Lower lobe of right lung (tissue), 2 donors: ENCODE measurements at regions not wholly inside any gene's neighbourhood (a gene's known extent, or its start where the extent isn't known, plus 50 kb on each side); places are given as distances from the start of the nearest gene placed in this dataset.
A peak's percentile ranks its signal among the peaks of the same experiment; 100 is the strongest.
"Not testable (repeated sequence)": the region's sequence is repeated elsewhere in the genome, so short reads cannot be mapped to it uniquely, and the experiment has no call there.

Experiments used
- ATAC-seq, 2 donors: fragments of 200-7000 bp; cut with Tn5 transposase; one replicate each; pipeline ENCODE4 v1.9.1; 2020 to 2022; ENCODE audit warnings: mild to moderate bottlenecking in 2 of 2, moderate library complexity in 2 of 2
- DNase-seq: peaks from one replicate; pipeline ENCODE4 v3.0.0-alpha.2; 2020
- H3K27ac ChIP-seq: fragments of 200-600 bp; one replicate; pipeline ENCODE4 v1.8.0; 2022
- H3K27me3 ChIP-seq: fragments of 200-600 bp; one replicate; pipeline ENCODE4 v1.8.0; 2022; ENCODE audit warnings: low read depth
- H3K36me3 ChIP-seq: fragments of 200-600 bp; one replicate; pipeline ENCODE4 v1.8.0; 2022; ENCODE audit warnings: mild to moderate bottlenecking
- H3K4me1 ChIP-seq: fragments of 200-600 bp; one replicate; pipeline ENCODE4 v1.8.0; 2022
- H3K4me3 ChIP-seq: fragments of 200-600 bp; one replicate; pipeline ENCODE4 v1.8.0; 2022; ENCODE audit warnings: mild to moderate bottlenecking
- H3K9me3 ChIP-seq: fragments of 200-600 bp; one replicate; pipeline ENCODE4 v1.8.0; 2022
- CTCF ChIP-seq: fragments of 200-600 bp; IDR thresholded peaks from one replicate; pipeline ENCODE4 v1.8.0; 2022; ENCODE audit warnings: antibody characterized with exemption, mild to moderate bottlenecking
- intact Hi-C: fragments of 100-400 bp; cut with DNase I; formaldehyde crosslinking; loops from one replicate; pipeline ENCODE4 v1.11.0; 2022
- donor health status: DM: no; HTN: yes; CAD: no; lungs with severe emphysema.

DNA sequence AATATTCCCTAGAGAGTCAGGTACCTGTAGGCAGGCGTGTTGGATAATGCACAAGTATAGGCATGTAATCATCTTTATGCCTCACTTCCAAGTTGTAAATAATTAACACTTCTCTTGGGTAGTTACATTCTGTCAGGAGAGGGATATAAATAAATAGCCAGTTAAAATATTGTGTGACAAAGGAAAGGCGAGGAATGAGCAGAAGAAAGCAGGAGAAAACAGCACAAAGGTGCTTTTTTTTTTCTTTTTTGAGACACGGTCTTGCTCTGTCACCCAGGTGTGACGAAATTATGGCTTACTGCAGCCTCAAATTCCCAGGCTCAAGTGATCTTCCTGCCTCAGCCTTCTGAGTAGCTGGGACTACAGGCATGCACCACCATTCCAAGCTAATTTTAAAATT is 99.2 kb upstream of the LYZL2 start:
- intact Hi-C loops = no loop called here
- H3K27ac ChIP-seq = no peak overlapping the region
- H3K36me3 ChIP-seq = no peaks in the 10 kb centered on the region
- no peak for ATAC-seq
- no peak for DNase-seq
- H3K4me1 ChIP-seq = no peaks in the 10 kb centered on the region
- no peak overlapping the region for H3K4me3 ChIP-seq
- H3K27me3 ChIP-seq = no peaks in the 10 kb centered on the region
- H3K9me3 ChIP-seq = no peaks in the 10 kb centered on the region
- no peak for TF ChIP-seq CTCF

DNA sequence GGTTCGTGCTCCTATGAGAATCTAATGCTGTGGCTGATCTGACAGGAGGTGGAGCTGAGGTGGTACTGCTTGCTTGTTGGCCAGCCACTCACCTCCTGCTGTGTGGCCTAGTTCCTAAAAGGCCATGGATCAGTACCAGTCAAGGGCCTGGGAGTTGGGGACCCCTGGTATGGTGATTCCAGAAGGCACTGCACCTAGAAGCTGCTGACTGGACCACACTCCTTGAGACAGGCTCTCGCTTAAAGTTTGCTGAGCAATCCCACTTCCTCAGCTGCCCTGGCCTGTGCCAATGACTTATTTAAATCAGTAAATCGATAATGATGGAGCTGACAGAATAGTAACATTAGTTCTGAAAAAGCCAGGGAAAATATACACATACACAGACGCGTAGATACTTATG is 98.6 kb upstream of the LYZL2 start:
- no peak for TF ChIP-seq CTCF
- intact Hi-C loops = no loop called here
- Histone ChIP-seq H3K27ac (no peak overlapping the region), H3K36me3 (no peaks in the 10 kb centered on the region), H3K9me3 (no peaks in the 10 kb centered on the region), H3K4me1 (no peaks in the 10 kb centered on the region), H3K27me3 (no peaks in the 10 kb centered on the region), H3K4me3 (no peak overlapping the region)
- ATAC-seq (no peak), DNase-seq (no peak)

DNA sequence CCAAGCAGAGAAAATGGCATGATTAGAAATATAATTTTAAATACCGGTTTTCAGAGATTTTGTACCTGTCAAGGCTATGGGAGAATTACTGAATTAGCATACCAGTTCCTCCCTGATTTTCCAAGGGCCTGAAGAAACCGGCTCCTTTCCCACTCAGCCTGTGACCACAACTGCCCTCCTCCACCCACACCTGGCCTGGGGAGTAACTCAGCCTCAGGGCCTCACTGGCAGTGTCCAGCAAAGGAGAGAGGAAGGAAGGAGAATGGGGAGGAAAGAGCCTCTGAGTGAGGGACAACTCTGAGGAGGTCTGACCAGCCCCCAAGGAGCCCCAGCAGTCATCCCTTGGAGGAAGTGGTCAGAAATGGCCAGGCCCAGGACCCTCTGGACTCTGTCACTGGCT is 98.0 kb upstream of the LYZL2 start:
- intact Hi-C loops = no loop called here
- ATAC-seq = no peak
- no peak for TF ChIP-seq CTCF
- Histone ChIP-seq H3K27me3 (no peaks in the 10 kb centered on the region), H3K27ac (no peak overlapping the region), H3K4me3 (no peak overlapping the region), H3K36me3 (no peaks in the 10 kb centered on the region), H3K9me3 (no peaks in the 10 kb centered on the region), H3K4me1 (no peaks in the 10 kb centered on the region)
- DNase-seq = no peak

DNA sequence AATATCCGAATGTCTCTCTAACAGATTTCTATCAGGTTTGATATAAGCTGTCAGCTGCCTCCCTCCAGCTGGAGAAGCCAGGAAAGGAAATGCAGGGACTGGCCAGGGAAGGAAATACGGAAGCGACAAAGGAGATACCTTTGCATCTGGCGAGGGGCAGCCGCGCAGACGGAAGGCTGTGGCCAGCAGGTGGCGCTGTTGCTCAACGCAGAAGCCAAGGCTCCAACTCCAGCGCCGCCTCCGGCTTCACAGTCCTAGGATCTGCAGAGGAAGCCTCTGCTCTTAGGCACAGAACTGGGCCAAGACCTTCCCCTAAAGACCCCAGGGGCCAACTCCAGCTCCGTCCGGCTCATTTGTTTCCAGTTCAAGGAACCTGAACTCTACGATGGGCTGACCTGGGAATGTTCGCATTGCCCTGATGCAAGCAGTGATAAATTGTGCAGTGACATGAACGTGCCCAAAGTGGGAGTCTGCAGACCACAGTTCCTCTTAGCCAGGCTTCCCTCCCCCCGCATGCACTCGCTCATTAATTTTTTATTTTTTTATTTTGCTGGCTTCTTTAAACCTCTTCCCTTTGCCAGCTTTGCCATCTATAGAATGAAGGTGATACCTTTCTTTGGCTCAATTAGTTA is 97.3 kb upstream of the LYZL2 start:
- H3K27me3 ChIP-seq, H3K36me3 ChIP-seq, H3K4me3 ChIP-seq, H3K27ac ChIP-seq, H3K9me3 ChIP-seq, H3K4me1 ChIP-seq, intact Hi-C loops: not testable (repeated sequence)
- TF ChIP-seq CTCF = peak; percentile 62
- peak; percentile 92 for ATAC-seq
- peak; percentile 85 for DNase-seq

- DNase-seq (no peak), ATAC-seq (no peak)
- Histone ChIP-seq H3K4me3 (no peak overlapping the region), H3K27me3 (no peaks in the 10 kb centered on the region), H3K27ac (no peak overlapping the region), H3K9me3 (no peaks in the 10 kb centered on the region), H3K4me1 (no peaks in the 10 kb centered on the region), H3K36me3 (no peaks in the 10 kb centered on the region)
- no peak for TF ChIP-seq CTCF
- intact Hi-C loops = no loop called here
Observed at GRCh38 chr10:30725661-30726060, 96.1 kb upstream of the LYZL2 start.

GRCh38 chr10:30724296-30724695 is 94.7 kb upstream of the LYZL2 start:
- no peak for ATAC-seq
- intact Hi-C loops = no loop called here
- no peaks in the 10 kb centered on the region for H3K36me3 ChIP-seq

More at GRCh38 chr10:30724296-30724695, 94.7 kb upstream of the LYZL2 start:
- Histone ChIP-seq H3K27me3 (no peaks in the 10 kb centered on the region), H3K4me3 (no peak overlapping the region), H3K4me1 (no peaks in the 10 kb centered on the region), H3K27ac (no peak overlapping the region), H3K9me3 (no peaks in the 10 kb centered on the region)
- no peak for DNase-seq
- TF ChIP-seq CTCF = no peak
